CD14-positive monocyte (primary cell): ENCODE measurements at regions not wholly inside any gene's neighbourhood (a gene's known extent, or its start where the extent isn't known, plus 50 kb on each side); places are given as distances from the start of the nearest gene placed in this dataset.

Experiments used
- DNase-seq, 3 donors: peaks; one replicate each; pipeline ENCODE4 v3.0.0-alpha.2; 2011 to 2022
- H2AFZ ChIP-seq: 2 replicates; pipeline ENCODE4 v1.6.0; 2012; ENCODE audit warnings: mild to moderate bottlenecking, low read depth, low read length, inconsistent platforms; ENCODE audit not compliant: insufficient read depth, poor library complexity, severe bottlenecking
- H3K27ac ChIP-seq, 2 donors: 1 replicate in 1 of 2; 2 replicates in 1 of 2; pipeline ENCODE4 v1.5.1; 2012 to 2013; ENCODE audit warnings: low read length in 2 of 2, control low read depth in 1 of 2, inconsistent platforms in 1 of 2, low read depth in 1 of 2, mild to moderate bottlenecking in 1 of 2
- H3K27me3 ChIP-seq, 2 donors: one replicate each; pipeline versions ENCODE4 v1.6.0 to v1.6.1; 2011 to 2013; ENCODE audit warnings: low read length in 2 of 2; ENCODE audit not compliant: control insufficient read depth in 2 of 2, insufficient read depth in 2 of 2
- H3K36me3 ChIP-seq, 2 donors: replicated peaks in 1 of 2; 1 replicate in 1 of 2; 2 replicates in 1 of 2; pipeline versions ENCODE4 v1.5.1 to v1.6.1; 2012 to 2013; ENCODE audit warnings: low read length in 2 of 2, control low read depth in 1 of 2, inconsistent platforms in 1 of 2, mild to moderate bottlenecking in 1 of 2; ENCODE audit not compliant: insufficient read depth in 2 of 2, control insufficient read depth in 1 of 2
- H3K4me1 ChIP-seq, 2 donors: 1 replicate in 1 of 2; 2 replicates in 1 of 2; pipeline versions ENCODE4 v1.5.1 to v1.6.1; 2012 to 2013; ENCODE audit warnings: low read length in 2 of 2, control low read depth in 1 of 2, inconsistent platforms in 1 of 2, mild to moderate bottlenecking in 1 of 2, moderate library complexity in 1 of 2; ENCODE audit not compliant: insufficient read depth in 2 of 2, control insufficient read depth in 1 of 2
- H3K4me2 ChIP-seq: replicated peaks from 2 replicates; pipeline ENCODE3; 2012; ENCODE audit warnings: low read length, moderate library complexity, mild to moderate bottlenecking; ENCODE audit not compliant: poor library complexity, severe bottlenecking; ENCODE audit errors: extremely low read depth
- H3K4me3 ChIP-seq, 3 experiments: fragments of 200-600 bp in 1 of 3; sonication (generic) in 1 of 3; replicated peaks in 1 of 3; 1 replicate in 2 of 3; 2 replicates in 1 of 3; pipeline ENCODE4 v1.5.1; 2011 to 2013; ENCODE audit warnings: low read length in 3 of 3, mild to moderate bottlenecking in 3 of 3, control low read depth in 2 of 3, low read depth in 2 of 3, inconsistent platforms in 1 of 3, moderate library complexity in 1 of 3
- H3K79me2 ChIP-seq: 2 replicates; pipeline ENCODE4 v1.6.0; 2012; ENCODE audit warnings: mild to moderate bottlenecking, control low read depth, inconsistent platforms, low read length, moderate library complexity; ENCODE audit not compliant: insufficient read depth
- H3K9ac ChIP-seq: 2 replicates; pipeline ENCODE4 v1.6.0; 2017; ENCODE audit warnings: low read length, mild to moderate bottlenecking; ENCODE audit not compliant: insufficient read depth, poor library complexity, severe bottlenecking
- H3K9me3 ChIP-seq, 2 donors: replicated peaks in 1 of 2; 1 replicate in 1 of 2; 2 replicates in 1 of 2; pipeline versions ENCODE4 v1.5.1 to v1.6.1; 2012 to 2013; ENCODE audit warnings: low read length in 2 of 2, control low read depth in 1 of 2; ENCODE audit not compliant: control insufficient read depth in 1 of 2, insufficient read depth in 1 of 2
- H4K20me1 ChIP-seq: 2 replicates; pipeline ENCODE4 v1.6.0; 2012; ENCODE audit warnings: mild to moderate bottlenecking, low read length, control low read depth, moderate library complexity; ENCODE audit not compliant: insufficient read depth
- H3K27ac Mint-ChIP-seq, 7 donors: one replicate each; pipeline ENCODE4 v1.8.0; 2020; ENCODE audit warnings: mild to moderate bottlenecking in 7 of 7, mixed read lengths in 7 of 7, moderate library complexity in 6 of 7, inconsistent platforms in 2 of 7
- H3K27me3 Mint-ChIP-seq, 3 donors: one replicate each; pipeline ENCODE4 v1.8.0; 2021 to 2022; ENCODE audit warnings: low read depth in 3 of 3, mild to moderate bottlenecking in 3 of 3, mixed read lengths in 3 of 3, moderate library complexity in 3 of 3, inconsistent platforms in 1 of 3
- H3K36me3 Mint-ChIP-seq, 2 donors: one replicate each; pipeline ENCODE4 v1.8.0; 2020; ENCODE audit warnings: mixed read lengths in 2 of 2, inconsistent platforms in 1 of 2, mild to moderate bottlenecking in 1 of 2
- H3K4me1 Mint-ChIP-seq: one replicate; pipeline ENCODE4 v1.8.0; 2020; ENCODE audit warnings: mild to moderate bottlenecking, mixed read lengths
- H3K4me3 Mint-ChIP-seq, 2 donors: one replicate each; pipeline ENCODE4 v1.8.0; 2020; ENCODE audit warnings: mild to moderate bottlenecking in 2 of 2, mixed read lengths in 2 of 2, moderate library complexity in 1 of 2
- H3K9me3 Mint-ChIP-seq, 7 donors: one replicate each; pipeline ENCODE4 v1.8.0; 2020 to 2022; ENCODE audit warnings: mixed read lengths in 7 of 7, mild to moderate bottlenecking in 6 of 7, moderate library complexity in 6 of 7, inconsistent platforms in 2 of 7
- whole genome bisulfite sequencing: methylation state at CpG from one replicate; pipeline ENCODE4 v1.1.5; 2013; ENCODE audit warnings: missing lambda C conversion rate; ENCODE audit not compliant: insufficient coverage; 5-methylcytosine and 5-hydroxymethylcytosine counted together
- intact Hi-C, 2 donors: fragments of 100-400 bp; cut with micrococcal nuclease; formaldehyde crosslinking; loops; one replicate each; pipeline versions ENCODE4 v1.15.0 to v1.15.1; 2023
- TF ChIP-seq, protein P1 (sequence below): fragments of 200-600 bp; IDR thresholded peaks from one replicate; pipeline ENCODE4 v1.8.0; 2022; ENCODE audit warnings: antibody characterized with exemption, mild to moderate bottlenecking

GRCh38 chr2:184047536-184047935 lies 550.8 kb upstream of the ZNF804A start:
- Histone ChIP-seq H3K4me2 (no peak overlapping the region), H3K9ac (no peak overlapping the region), H3K27ac (no peak overlapping the region), H2AFZ (no peak overlapping the region), H3K9me3 (no peaks in the 10 kb centered on the region), H3K27me3 (no peaks in the 10 kb centered on the region), H3K79me2 (no peaks in the 10 kb centered on the region), H3K36me3 (no peaks in the 10 kb centered on the region), H4K20me1 (no peaks in the 10 kb centered on the region), H3K4me1 (no peaks in the 10 kb centered on the region), H3K4me3 (no peak overlapping the region)
- Mint-ChIP-seq H3K4me3 (no peak overlapping the region), H3K4me1 (no peaks in the 10 kb centered on the region), H3K27ac (no peak overlapping the region), H3K36me3 (no peaks in the 10 kb centered on the region), H3K27me3 (no peaks in the 10 kb centered on the region), H3K9me3 (peaks cover 0 to 7% (median 1%) of the 10 kb centered on the region in 7 donors)
- intact Hi-C loops = no loop called here
- WGBS = no CpG with 5 or more reads among the region's 3 CpGs
- TF ChIP-seq, protein P1, sequence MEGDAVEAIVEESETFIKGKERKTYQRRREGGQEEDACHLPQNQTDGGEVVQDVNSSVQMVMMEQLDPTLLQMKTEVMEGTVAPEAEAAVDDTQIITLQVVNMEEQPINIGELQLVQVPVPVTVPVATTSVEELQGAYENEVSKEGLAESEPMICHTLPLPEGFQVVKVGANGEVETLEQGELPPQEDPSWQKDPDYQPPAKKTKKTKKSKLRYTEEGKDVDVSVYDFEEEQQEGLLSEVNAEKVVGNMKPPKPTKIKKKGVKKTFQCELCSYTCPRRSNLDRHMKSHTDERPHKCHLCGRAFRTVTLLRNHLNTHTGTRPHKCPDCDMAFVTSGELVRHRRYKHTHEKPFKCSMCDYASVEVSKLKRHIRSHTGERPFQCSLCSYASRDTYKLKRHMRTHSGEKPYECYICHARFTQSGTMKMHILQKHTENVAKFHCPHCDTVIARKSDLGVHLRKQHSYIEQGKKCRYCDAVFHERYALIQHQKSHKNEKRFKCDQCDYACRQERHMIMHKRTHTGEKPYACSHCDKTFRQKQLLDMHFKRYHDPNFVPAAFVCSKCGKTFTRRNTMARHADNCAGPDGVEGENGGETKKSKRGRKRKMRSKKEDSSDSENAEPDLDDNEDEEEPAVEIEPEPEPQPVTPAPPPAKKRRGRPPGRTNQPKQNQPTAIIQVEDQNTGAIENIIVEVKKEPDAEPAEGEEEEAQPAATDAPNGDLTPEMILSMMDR = no peak
- DNase-seq = no peak

- Mint-ChIP-seq H3K9me3 (peaks cover 0 to 4% (median 3%) of the 10 kb centered on the region in 7 donors), H3K4me1 (no peaks in the 10 kb centered on the region), H3K27ac (no peak overlapping the region), H3K27me3 (no peaks in the 10 kb centered on the region), H3K36me3 (no peaks in the 10 kb centered on the region), H3K4me3 (no peak overlapping the region)
- no peak overlapping the region for H3K4me3 ChIP-seq
- intact Hi-C loops = no loop called here
- H3K36me3 ChIP-seq = no peaks in the 10 kb centered on the region
- no peak overlapping the region for H3K27ac ChIP-seq
- H2AFZ ChIP-seq = no peak overlapping the region
- DNase-seq = no peak
- H3K79me2 ChIP-seq = no peaks in the 10 kb centered on the region
- TF ChIP-seq, protein P1 = no peak
- H3K4me1 ChIP-seq = no peaks in the 10 kb centered on the region
- H3K4me2 ChIP-seq = no peak overlapping the region
- no peaks in the 10 kb centered on the region for H3K27me3 ChIP-seq
- WGBS = no CpG with 5 or more reads among the region's 2 CpGs
- no peaks in the 10 kb centered on the region for H3K9me3 ChIP-seq
- H4K20me1 ChIP-seq = no peaks in the 10 kb centered on the region
- H3K9ac ChIP-seq = no peak overlapping the region
Measured at GRCh38 chr2:184049566-184049965, 548.8 kb upstream of the ZNF804A start.
